ENCODE measurements at regions not wholly inside any gene's neighbourhood (a gene's known extent, or its start where the extent isn't known, plus 50 kb on each side); places are given as distances from the start of the nearest gene placed in this dataset.

DNA sequence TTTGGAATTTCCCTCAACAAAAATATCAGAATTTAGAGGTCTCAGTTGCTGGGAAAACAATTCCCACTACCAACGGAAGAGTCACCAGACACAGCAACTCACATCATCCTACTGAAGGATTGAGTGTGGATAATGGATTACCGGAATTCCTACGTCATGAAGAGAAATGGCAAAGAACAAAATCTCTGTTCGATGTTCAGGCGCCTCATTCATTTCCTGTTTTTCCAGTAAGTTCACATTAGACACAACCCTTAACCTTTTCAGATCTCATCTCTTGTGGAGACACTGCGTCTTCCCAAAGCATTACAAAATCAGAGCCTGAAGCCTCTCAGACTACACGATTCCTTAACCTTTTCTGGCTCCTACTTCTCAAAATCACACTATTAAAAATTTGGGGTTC lies 58.5 kb upstream of the CPEB2 start:
- Histone ChIP-seq H3K4me3 (no peak overlapping the region), H3K4me1 (replicated peaks in 1 of 2) (no peaks in the 10 kb centered on the region), H3K27me3 (no peaks in the 10 kb centered on the region), H3K9me3 (replicated peaks in 1 of 3) (no peaks in the 10 kb centered on the region), H3K36me3 (replicated peaks in 1 of 2) (no peaks in the 10 kb centered on the region), H3K27ac (no peak overlapping the region)
- 57 to 69% (median 63%) methylated on average over 7 of the region's 7 CpGs for WGBS, 4 donors
- intact Hi-C loops (cut with DNase I): no loop called here
- no peak for DNase-seq
- TF ChIP-seq, protein P1, sequence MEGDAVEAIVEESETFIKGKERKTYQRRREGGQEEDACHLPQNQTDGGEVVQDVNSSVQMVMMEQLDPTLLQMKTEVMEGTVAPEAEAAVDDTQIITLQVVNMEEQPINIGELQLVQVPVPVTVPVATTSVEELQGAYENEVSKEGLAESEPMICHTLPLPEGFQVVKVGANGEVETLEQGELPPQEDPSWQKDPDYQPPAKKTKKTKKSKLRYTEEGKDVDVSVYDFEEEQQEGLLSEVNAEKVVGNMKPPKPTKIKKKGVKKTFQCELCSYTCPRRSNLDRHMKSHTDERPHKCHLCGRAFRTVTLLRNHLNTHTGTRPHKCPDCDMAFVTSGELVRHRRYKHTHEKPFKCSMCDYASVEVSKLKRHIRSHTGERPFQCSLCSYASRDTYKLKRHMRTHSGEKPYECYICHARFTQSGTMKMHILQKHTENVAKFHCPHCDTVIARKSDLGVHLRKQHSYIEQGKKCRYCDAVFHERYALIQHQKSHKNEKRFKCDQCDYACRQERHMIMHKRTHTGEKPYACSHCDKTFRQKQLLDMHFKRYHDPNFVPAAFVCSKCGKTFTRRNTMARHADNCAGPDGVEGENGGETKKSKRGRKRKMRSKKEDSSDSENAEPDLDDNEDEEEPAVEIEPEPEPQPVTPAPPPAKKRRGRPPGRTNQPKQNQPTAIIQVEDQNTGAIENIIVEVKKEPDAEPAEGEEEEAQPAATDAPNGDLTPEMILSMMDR (IDR thresholded peaks at IDR 0.05): no peak
- no peak for TF ChIP-seq POLR2A (IDR thresholded peaks at IDR 0.05)

DNA sequence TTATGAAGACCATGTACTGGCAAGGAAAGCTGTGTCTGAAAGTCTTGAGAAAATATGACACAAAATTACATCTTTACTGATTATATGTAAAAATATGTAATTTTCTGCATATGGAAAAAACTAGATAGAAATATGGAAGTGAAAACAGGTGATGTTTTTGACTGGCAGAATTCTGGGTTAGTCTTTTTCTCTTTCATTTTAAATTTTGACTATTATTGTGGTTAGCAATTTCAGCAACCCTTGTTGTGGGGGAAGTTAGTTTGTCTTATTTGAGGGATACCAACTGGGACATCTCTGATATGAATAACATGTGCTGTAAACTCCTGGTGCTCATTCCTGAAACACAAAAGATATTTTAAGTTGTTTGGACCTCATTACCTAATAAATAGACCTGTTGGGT lies 49.9 kb upstream of the CPEB2 start:
- H3K4me1 ChIP-seq (replicated peaks in 1 of 2): no peaks in the 10 kb centered on the region
- intact Hi-C loops (cut with DNase I): no loop called here
- H3K4me3 ChIP-seq: no peak overlapping the region
- H3K36me3 ChIP-seq (replicated peaks in 1 of 2): no peaks in the 10 kb centered on the region
- H3K27ac ChIP-seq: no peak overlapping the region
- no peaks in the 10 kb centered on the region for H3K27me3 ChIP-seq
- TF ChIP-seq POLR2A (IDR thresholded peaks at IDR 0.05): no peak
- TF ChIP-seq, protein P1 (IDR thresholded peaks at IDR 0.05): no peak
- H3K9me3 ChIP-seq (replicated peaks in 1 of 3): no peaks in the 10 kb centered on the region
- no peak for DNase-seq

Small RNAs in the stretch of these regions (small RNA-seq; reads per million reads assigned to genes)
- gene RF00092: 0 reads per million in 2 donors

Data from adrenal gland (tissue), 9 donors.